ENCODE measurements at regions not wholly inside any gene's neighbourhood (a gene's known extent, or its start where the extent isn't known, plus 50 kb on each side); places are given as distances from the start of the nearest gene placed in this dataset.

GRCh38 chr5:171639966-171640365, 145.7 kb upstream of the SMIM23 start:
- POLR2A ChIA-PET: interaction anchor here (0.6 kb wide), 1 partner anchor 32 kb away, joined by 3 read pairs; no protein-coding TSS in a partner anchor

GRCh38 chr5:171640480-171640879, 145.1 kb upstream of the SMIM23 start:
- Histone ChIP-seq H3K4me3 (ENCODE audit: control insufficient read depth in 1 of 7, extremely low read depth in 1 of 7, insufficient read depth in 4 of 7, low read depth in 2 of 7, low read length in 6 of 7) (no peak overlapping the region), H3K9me3 (ENCODE audit: control extremely low read depth in 1 of 5, control insufficient read depth in 4 of 5, insufficient read depth in 2 of 5, low read depth in 1 of 5, low read length in 4 of 5) (no peaks in the 10 kb centered on the region), H3K27me3 (replicated peaks in 2 of 5; ENCODE audit: control insufficient read depth in 4 of 5, insufficient read depth in 5 of 5, low read length in 4 of 5) (no peaks in the 10 kb centered on the region), H3K4me1 (ENCODE audit: control extremely low read depth in 1 of 4, control insufficient read depth in 4 of 4, insufficient read depth in 4 of 4, low read length in 3 of 4) (peaks cover 0 to 5% (median 1%) of the 10 kb centered on the region in 4 experiments), H3K27ac (ENCODE audit: insufficient read depth in 1 of 2, low read depth in 1 of 2, low read length in 2 of 2, poor library complexity in 1 of 2, severe bottlenecking in 2 of 2) (no peak overlapping the region), H3K36me3 (ENCODE audit: control insufficient read depth in 4 of 4, insufficient read depth in 4 of 4, low read length in 3 of 4) (no peaks in the 10 kb centered on the region)
- 93% methylated on average over 2 of the region's 3 CpGs for WGBS (ENCODE audit: insufficient coverage)
- ChIA-PET CTCF (no interaction called here), POLR2A (no interaction called here)
- no peak for DNase-seq

More at GRCh38 chr5:171639966-171640365, 145.7 kb upstream of the SMIM23 start:
- H3K4me3 ChIP-seq (ENCODE audit: control insufficient read depth in 1 of 7, extremely low read depth in 1 of 7, insufficient read depth in 4 of 7, low read depth in 2 of 7, low read length in 6 of 7): no peak overlapping the region
- H3K27me3 ChIP-seq (replicated peaks in 2 of 5; ENCODE audit: control insufficient read depth in 4 of 5, insufficient read depth in 5 of 5, low read length in 4 of 5): no peaks in the 10 kb centered on the region
- CTCF ChIA-PET: no interaction called here
- DNase-seq: no peak
- 86% methylated on average over 4 of the region's 4 CpGs for WGBS (ENCODE audit: insufficient coverage)
- no peak overlapping the region for H3K27ac ChIP-seq (ENCODE audit: insufficient read depth in 1 of 2, low read depth in 1 of 2, low read length in 2 of 2, poor library complexity in 1 of 2, severe bottlenecking in 2 of 2)
- peaks cover 0 to 8% (median 4%) of the 10 kb centered on the region in 4 experiments for H3K4me1 ChIP-seq (ENCODE audit: control extremely low read depth in 1 of 4, control insufficient read depth in 4 of 4, insufficient read depth in 4 of 4, low read length in 3 of 4)
- no peaks in the 10 kb centered on the region for H3K9me3 ChIP-seq (ENCODE audit: control extremely low read depth in 1 of 5, control insufficient read depth in 4 of 5, insufficient read depth in 2 of 5, low read depth in 1 of 5, low read length in 4 of 5)
- no peaks in the 10 kb centered on the region for H3K36me3 ChIP-seq (ENCODE audit: control insufficient read depth in 4 of 4, insufficient read depth in 4 of 4, low read length in 3 of 4)

- no peak overlapping the region for H3K27ac ChIP-seq (ENCODE audit: insufficient read depth in 1 of 2, low read depth in 1 of 2, low read length in 2 of 2, poor library complexity in 1 of 2, severe bottlenecking in 2 of 2)
- DNase-seq: no peak
- ChIA-PET CTCF (no interaction called here), POLR2A (no interaction called here)
- no peaks in the 10 kb centered on the region for H3K9me3 ChIP-seq (ENCODE audit: control extremely low read depth in 1 of 5, control insufficient read depth in 4 of 5, insufficient read depth in 2 of 5, low read depth in 1 of 5, low read length in 4 of 5)
- H3K27me3 ChIP-seq (replicated peaks in 2 of 5; ENCODE audit: control insufficient read depth in 4 of 5, insufficient read depth in 5 of 5, low read length in 4 of 5): no peaks in the 10 kb centered on the region
- no peak overlapping the region for H3K4me3 ChIP-seq (ENCODE audit: control insufficient read depth in 1 of 7, extremely low read depth in 1 of 7, insufficient read depth in 4 of 7, low read depth in 2 of 7, low read length in 6 of 7)
- no peaks in the 10 kb centered on the region for H3K36me3 ChIP-seq (ENCODE audit: control insufficient read depth in 4 of 4, insufficient read depth in 4 of 4, low read length in 3 of 4)
- peaks cover 0 to 5% (median under 1%) of the 10 kb centered on the region in 4 experiments for H3K4me1 ChIP-seq (ENCODE audit: control extremely low read depth in 1 of 4, control insufficient read depth in 4 of 4, insufficient read depth in 4 of 4, low read length in 3 of 4)
Observed at GRCh38 chr5:171641891-171642290, 143.7 kb upstream of the SMIM23 start.

- H3K4me3 ChIP-seq (ENCODE audit: control insufficient read depth in 1 of 7, extremely low read depth in 1 of 7, insufficient read depth in 4 of 7, low read depth in 2 of 7, low read length in 6 of 7): no peak overlapping the region
- CTCF ChIA-PET: no interaction called here
- peaks cover 0 to 14% (median 4%) of the 10 kb centered on the region in 4 experiments for H3K4me1 ChIP-seq (ENCODE audit: control extremely low read depth in 1 of 4, control insufficient read depth in 4 of 4, insufficient read depth in 4 of 4, low read length in 3 of 4)
- POLR2A ChIA-PET: no interaction called here
- WGBS (ENCODE audit: insufficient coverage): 100% methylated on average over 4 of the region's 6 CpGs
- no peaks in the 10 kb centered on the region for H3K36me3 ChIP-seq (ENCODE audit: control insufficient read depth in 4 of 4, insufficient read depth in 4 of 4, low read length in 3 of 4)
- DNase-seq: no peak
- H3K9me3 ChIP-seq (ENCODE audit: control extremely low read depth in 1 of 5, control insufficient read depth in 4 of 5, insufficient read depth in 2 of 5, low read depth in 1 of 5, low read length in 4 of 5): no peaks in the 10 kb centered on the region
- no peaks in the 10 kb centered on the region for H3K27me3 ChIP-seq (replicated peaks in 2 of 5; ENCODE audit: control insufficient read depth in 4 of 5, insufficient read depth in 5 of 5, low read length in 4 of 5)
- H3K27ac ChIP-seq (ENCODE audit: insufficient read depth in 1 of 2, low read depth in 1 of 2, low read length in 2 of 2, poor library complexity in 1 of 2, severe bottlenecking in 2 of 2): no peak overlapping the region
Observed at GRCh38 chr5:171642894-171643293, 142.7 kb upstream of the SMIM23 start.

- WGBS (ENCODE audit: insufficient coverage): 100% methylated on average over 7 of the region's 10 CpGs
- POLR2A ChIA-PET: no interaction called here
- H3K27me3 ChIP-seq (replicated peaks in 2 of 5; ENCODE audit: control insufficient read depth in 4 of 5, insufficient read depth in 5 of 5, low read length in 4 of 5): no peaks in the 10 kb centered on the region
Observed at GRCh38 chr5:171644536-171644935, 141.1 kb upstream of the SMIM23 start.

GRCh38 chr5:171646102-171647042, 139.2 kb upstream of the SMIM23 start:
- Histone ChIP-seq H3K27ac (ENCODE audit: insufficient read depth in 1 of 2, low read depth in 1 of 2, low read length in 2 of 2, poor library complexity in 1 of 2, severe bottlenecking in 2 of 2) (no peak overlapping the region), H3K4me3 (ENCODE audit: control insufficient read depth in 1 of 7, extremely low read depth in 1 of 7, insufficient read depth in 4 of 7, low read depth in 2 of 7, low read length in 6 of 7) (no peak overlapping the region), H3K9me3 (ENCODE audit: control extremely low read depth in 1 of 5, control insufficient read depth in 4 of 5, insufficient read depth in 2 of 5, low read depth in 1 of 5, low read length in 4 of 5) (no peaks in the 10 kb centered on the region), H3K27me3 (replicated peaks in 2 of 5; ENCODE audit: control insufficient read depth in 4 of 5, insufficient read depth in 5 of 5, low read length in 4 of 5) (no peaks in the 10 kb centered on the region), H3K4me1 (ENCODE audit: control extremely low read depth in 1 of 4, control insufficient read depth in 4 of 4, insufficient read depth in 4 of 4, low read length in 3 of 4) (peaks cover 0 to 21% (median 4%) of the 10 kb centered on the region in 4 experiments), H3K36me3 (ENCODE audit: control insufficient read depth in 4 of 4, insufficient read depth in 4 of 4, low read length in 3 of 4) (no peaks in the 10 kb centered on the region)
- no peak for DNase-seq
- ChIA-PET POLR2A (no interaction called here), CTCF (interaction anchor here (0.6 to 1.4 kb wide), 4 partner anchors 11 to 370 kb away, joined by 3 to 4 read pairs (median 3); no protein-coding TSS in a partner anchor)
- WGBS (ENCODE audit: insufficient coverage): 94% methylated on average over 10 of the region's 14 CpGs

More at GRCh38 chr5:171644536-171644935, 141.1 kb upstream of the SMIM23 start:
- Histone ChIP-seq H3K27ac (ENCODE audit: insufficient read depth in 1 of 2, low read depth in 1 of 2, low read length in 2 of 2, poor library complexity in 1 of 2, severe bottlenecking in 2 of 2) (no peak overlapping the region), H3K4me3 (ENCODE audit: control insufficient read depth in 1 of 7, extremely low read depth in 1 of 7, insufficient read depth in 4 of 7, low read depth in 2 of 7, low read length in 6 of 7) (no peak overlapping the region), H3K4me1 (ENCODE audit: control extremely low read depth in 1 of 4, control insufficient read depth in 4 of 4, insufficient read depth in 4 of 4, low read length in 3 of 4) (peaks cover 0 to 21% (median 4%) of the 10 kb centered on the region in 4 experiments), H3K9me3 (ENCODE audit: control extremely low read depth in 1 of 5, control insufficient read depth in 4 of 5, insufficient read depth in 2 of 5, low read depth in 1 of 5, low read length in 4 of 5) (no peaks in the 10 kb centered on the region), H3K36me3 (ENCODE audit: control insufficient read depth in 4 of 4, insufficient read depth in 4 of 4, low read length in 3 of 4) (no peaks in the 10 kb centered on the region)
- no peak for DNase-seq
- CTCF ChIA-PET: no interaction called here
